ENCODE measurements at regions not wholly inside any gene's neighbourhood (a gene's known extent, or its start where the extent isn't known, plus 50 kb on each side); places are given as distances from the start of the nearest gene placed in this dataset.
"Not testable (repeated sequence)": the region's sequence is repeated elsewhere in the genome, so short reads cannot be mapped to it uniquely, and the experiment has no call there.

DNA sequence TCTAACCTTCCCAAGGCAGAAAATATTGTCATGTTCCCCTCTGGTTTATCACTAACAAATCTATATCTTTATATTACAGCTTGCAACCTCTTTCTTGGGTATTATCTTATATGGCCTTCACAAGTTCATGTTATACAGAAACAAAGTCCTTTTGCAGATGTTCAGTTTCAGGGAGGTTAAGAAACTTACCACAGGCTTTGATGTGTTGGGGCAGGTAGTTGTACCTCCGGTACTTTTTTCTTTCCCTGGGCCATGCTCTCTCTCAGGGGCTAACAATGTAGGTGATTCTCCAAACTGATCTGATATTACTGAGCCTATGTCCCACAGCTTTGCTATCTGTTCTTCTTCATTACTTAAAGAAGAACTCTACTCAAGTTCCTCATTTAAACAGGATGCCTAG, 548.9 kb upstream of the SYT4 start:
- no peak for DNase-seq

- DNase-seq: no peak
Observed at GRCh38 chr18:43827311-43827710, 550.0 kb upstream of the SYT4 start.

GRCh38 chr18:43830303-43830702, 553.0 kb upstream of the SYT4 start:
- no peak for DNase-seq

DNA sequence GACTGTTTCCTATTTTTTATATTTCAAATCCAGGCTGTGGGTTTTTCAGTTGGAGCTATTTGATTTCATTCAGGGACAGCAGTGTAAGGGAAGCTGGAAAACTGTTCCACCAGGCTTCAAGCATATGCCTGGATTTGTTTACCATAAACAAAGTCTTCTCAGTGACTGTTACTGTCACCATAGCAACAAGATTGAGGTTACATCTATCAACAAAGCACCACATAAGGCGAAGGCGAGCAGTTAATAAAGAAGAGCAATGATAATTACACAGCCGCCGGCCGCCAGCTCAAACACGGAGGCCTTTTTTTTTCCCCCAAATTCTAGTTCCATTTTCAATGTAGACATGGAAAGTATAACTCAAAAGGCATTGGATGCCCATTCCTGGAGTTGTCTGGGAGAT, 553.7 kb upstream of the SYT4 start:
- peak; percentile 34 for DNase-seq

GRCh38 chr18:43846299-43846698, 569.0 kb upstream of the SYT4 start:
- DNase-seq: no peak

GRCh38 chr18:43847164-43848091, 570.1 kb upstream of the SYT4 start:
- DNase-seq: no peak

GRCh38 chr18:43849831-43850230, 572.5 kb upstream of the SYT4 start:
- not testable (repeated sequence) for DNase-seq

GRCh38 chr18:43855376-43855775, 578.1 kb upstream of the SYT4 start:
- no peak for DNase-seq

GRCh38 chr18:43863180-43863579, 585.9 kb upstream of the SYT4 start:
- no peak for DNase-seq

DNA sequence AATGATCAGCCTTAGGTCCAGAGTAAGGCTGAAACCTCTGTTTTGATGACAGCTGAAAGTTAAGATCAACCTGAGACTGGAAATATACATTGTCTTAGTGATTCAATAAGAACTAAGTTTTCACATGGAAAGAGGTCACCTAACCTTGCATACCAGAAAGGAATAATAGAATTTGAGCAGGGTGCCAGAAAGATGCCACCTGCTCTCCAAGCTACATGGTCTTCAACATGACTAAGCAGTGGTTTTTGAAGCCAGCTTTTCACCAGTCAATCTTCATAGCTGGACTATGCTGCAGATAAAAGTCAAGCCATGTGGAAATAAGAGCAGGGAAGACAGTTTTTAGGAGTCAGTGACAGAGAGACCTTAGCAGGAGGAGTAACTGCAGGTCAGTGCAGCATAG, 589.4 kb upstream of the SYT4 start:
- no peak for DNase-seq

DNA sequence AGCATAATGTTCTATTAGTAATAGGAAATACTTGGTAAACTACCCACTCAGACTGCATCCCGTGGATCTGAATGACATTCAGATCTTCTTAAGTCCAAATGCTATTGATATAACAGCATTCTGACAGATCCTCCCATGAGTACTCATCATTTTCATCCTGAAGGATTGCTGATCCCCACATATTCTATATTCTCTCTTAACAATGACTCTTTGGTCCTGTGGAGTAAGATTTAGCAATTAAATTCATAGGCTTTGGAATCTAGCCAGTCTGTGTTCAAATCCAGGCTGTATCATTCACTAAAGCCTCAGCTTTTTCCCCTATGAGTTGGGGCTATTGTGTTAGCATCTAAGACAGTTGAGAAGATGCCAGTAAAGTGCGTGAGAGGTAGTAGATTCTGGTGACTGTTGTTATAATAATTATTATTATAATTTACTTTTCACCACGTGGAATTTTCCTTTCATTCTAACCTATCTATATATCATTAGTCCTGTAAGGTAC, 591.3 kb upstream of the SYT4 start:
- no peak for DNase-seq

DNA sequence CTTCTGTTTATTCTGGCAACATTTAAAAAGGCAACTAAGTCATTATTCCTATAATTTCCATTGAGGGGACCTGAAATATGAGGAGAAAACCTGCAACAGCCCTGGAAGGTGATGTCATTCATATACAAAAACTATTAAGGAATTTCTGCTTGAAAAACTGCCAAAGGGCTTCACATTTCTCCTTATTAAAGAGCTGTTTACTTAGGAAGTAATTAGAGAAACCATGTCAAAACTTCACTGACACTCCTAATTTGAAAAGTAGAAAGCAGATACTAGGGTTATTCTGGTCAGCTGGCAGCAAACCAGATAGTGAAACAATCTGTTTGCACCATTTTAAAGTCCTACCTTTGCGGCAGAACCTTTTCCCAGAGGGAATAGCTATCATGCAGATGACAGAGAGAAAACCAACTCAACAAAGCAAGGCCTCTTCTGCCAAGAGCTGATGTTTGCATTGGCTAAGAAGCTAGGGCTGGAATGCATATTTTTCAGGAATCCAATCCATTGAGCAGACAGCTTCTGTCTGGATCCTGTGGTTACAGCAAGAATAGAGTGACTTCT, 592.2 kb upstream of the SYT4 start:
- DNase-seq: no peak

DNA sequence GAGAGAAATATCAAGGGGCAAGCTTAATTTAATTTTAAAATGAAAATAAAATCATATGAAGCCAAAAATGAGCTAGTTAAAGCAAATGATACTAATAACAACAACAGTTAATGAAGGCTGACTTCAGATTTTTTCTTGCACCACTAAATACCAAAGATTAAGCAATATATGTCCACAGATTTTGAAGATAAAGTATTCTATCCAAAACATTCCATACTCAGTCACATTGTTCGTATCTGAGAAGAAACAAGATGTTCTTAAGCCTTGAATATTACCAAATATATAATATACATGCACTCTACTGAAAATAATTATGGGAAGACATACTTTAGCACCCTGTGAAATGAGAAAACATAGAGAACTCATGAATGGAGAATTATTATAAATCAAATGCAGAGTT, 593.3 kb upstream of the SYT4 start:
- DNase-seq: no peak

- no peak for DNase-seq
Observed at GRCh38 chr18:43875511-43875910, 598.2 kb upstream of the SYT4 start.

DNA sequence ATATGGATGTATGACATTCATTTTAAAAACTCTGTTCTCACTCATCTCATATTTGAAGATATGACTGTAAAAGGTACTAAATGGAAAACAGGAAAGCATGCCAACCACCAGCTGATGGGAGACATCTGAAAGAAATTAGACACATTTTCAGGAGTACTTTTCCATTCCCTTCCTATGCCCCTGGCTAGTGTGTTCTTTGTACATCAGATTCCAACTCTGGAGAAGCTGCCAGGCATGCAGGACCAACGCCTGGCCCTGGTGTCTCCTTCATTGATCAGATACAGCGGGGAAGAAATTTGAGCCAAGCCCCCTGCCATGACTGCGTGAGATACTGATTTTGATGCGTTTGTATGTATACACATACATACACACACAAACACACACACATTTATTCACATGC, 599.0 kb upstream of the SYT4 start:
- DNase-seq: peak; percentile 7

- DNase-seq: no peak
Observed at GRCh38 chr18:43876748-43877147, 599.5 kb upstream of the SYT4 start.

DNA sequence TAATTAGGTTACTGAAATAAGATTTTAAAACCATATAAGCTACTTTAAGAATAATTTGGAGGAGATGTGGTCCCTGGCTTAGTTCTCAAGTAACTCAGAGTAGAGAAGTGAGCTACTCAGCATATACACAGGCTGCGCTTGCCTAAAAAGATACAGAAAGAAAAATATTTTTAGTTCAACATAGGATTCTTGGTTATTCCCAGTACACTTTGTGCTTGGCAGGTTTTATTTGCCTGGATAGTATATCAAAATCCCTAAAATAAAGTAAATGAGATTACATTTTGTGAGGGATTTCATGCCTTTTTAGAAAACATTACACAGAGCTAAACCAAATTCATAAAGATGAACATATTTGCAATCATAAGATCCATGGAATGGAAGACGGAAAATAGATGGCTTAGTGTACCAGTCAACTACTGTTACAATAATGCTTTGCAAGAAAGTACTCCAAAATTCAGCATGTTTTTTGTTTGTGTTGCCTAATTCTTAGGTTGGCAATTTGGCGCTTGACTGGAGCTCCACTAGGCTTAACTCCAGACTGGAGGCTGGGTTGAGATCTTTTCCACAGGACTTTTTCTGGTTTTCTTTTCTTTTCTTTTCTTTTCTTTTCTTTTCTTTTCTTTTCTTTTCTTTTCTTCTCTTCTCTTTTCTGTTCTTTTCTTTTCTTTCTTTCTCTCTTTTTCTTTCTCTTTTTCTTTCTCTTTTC, 600.5 kb upstream of the SYT4 start:
- no peak for DNase-seq

GRCh38 chr18:43879415-43879814, 602.1 kb upstream of the SYT4 start:
- DNase-seq: no peak

DNA sequence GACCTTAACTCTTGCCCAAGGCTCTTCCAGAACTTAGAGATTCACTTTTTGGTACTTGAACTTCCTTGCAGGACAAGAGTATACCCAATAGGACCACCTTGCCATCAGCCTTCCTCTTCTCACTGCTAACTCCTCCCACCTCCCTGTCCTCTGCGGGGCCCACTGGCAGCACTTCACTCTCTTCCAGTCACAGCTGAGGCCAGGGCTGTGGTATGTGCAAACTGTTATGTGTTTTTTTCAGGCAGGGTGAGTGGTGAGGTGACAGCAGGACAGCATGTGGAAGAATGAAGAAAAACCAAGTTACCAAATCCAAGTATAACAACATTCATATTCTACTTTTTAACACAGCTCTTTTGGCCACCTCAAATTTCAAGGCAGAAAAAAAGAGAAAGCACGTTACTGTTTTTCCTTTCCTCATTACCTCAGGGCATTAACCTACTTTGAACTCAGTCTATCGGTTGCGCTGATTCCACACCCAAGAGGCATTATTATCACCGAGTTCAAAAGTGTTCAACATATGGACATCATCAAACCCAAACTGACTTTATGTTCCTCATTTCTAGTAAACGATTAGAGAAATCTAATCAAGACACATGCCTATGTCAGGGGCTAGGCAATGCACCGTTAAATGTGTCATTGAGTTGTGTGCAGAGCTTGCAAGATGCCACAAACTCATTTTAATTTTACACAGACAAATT, 605.2 kb upstream of the SYT4 start:
- no peak for DNase-seq

- no peak for DNase-seq
Observed at GRCh38 chr18:43883886-43884285, 606.6 kb upstream of the SYT4 start.

DNA sequence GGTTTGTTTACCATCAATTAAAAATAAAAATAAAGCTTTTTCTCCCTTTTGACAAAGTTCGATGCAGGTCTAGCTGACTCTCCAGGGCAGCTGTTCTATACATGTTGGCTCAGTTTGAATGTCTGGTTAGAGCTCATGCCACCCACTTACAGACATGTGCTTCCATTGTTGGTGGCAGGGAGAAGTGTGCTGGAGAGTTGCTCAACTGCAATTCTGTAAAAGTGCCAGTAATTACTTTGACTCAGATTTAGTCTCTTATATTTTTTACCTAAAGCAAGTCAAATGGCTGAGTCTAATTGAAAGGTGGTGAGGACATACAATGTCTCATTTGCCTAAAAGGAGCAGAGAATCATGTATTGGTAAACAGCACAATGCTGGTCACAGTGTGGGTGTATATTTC, 609.1 kb upstream of the SYT4 start:
- no peak for DNase-seq

DNA sequence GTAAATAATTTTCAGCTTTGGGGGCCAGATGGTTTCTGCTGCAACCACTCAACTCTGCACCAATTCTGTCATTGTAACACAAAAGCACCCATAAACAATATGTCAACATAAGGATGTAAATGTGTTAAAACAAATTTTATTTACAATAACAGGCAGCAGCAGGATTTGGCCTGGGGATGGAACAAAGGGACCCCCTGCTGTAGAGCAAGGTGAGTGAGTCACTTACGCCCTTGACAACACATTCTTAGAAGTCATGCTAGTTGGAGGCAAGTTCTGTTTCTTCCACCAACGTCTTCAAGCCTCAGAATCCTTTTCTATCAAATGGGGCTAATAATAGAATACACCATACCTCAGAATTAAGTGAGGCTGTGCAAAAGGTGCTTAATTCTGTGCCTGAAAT, 610.2 kb upstream of the SYT4 start:
- DNase-seq: no peak

DNA sequence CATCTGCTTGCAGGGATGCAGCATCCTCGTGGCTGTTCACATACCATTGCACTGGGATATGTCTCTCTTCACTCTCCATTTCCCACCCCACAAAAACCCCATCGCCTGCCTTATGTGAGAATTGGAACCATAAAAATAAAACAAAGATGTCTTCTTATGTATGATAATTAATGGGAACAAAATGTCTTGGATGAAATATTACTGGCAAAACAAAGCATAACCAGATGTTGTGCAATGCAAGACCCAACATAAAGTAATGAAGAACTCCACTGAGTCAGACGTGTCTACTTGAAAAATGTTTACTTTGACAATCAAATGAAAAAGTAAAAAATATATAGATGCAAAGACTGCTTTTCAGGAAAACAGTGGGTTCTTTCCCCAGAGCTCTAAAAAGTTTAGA, 611.3 kb upstream of the SYT4 start:
- DNase-seq: no peak

Measured in NCI-H146 (cell line).